Transverse colon (tissue), 4 donors: ENCODE measurements at regions not wholly inside any gene's neighbourhood (a gene's known extent, or its start where the extent isn't known, plus 50 kb on each side); places are given as distances from the start of the nearest gene placed in this dataset.

ENCODE experiments used
- DNase-seq: peaks from one replicate; pipeline ENCODE4 v3.0.0-alpha.2; 2019
- H3K27ac ChIP-seq, 4 donors: fragments of 200-600 bp; sonication (generic); 2 replicates each; pipeline ENCODE4 v1.5.1; 2016 to 2018; ENCODE audit warnings: inconsistent platforms in 4 of 4
- H3K27me3 ChIP-seq: fragments of 200-600 bp; sonication (generic); 2 replicates; pipeline ENCODE4 v1.5.1; 2017; ENCODE audit warnings: inconsistent platforms
- H3K36me3 ChIP-seq, 4 donors: fragments of 200-600 bp; sonication (generic); 2 replicates each; pipeline ENCODE4 v1.5.1; 2017 to 2019; ENCODE audit warnings: inconsistent platforms in 4 of 4
- H3K4me1 ChIP-seq, 4 donors: fragments of 200-600 bp; sonication (generic); 2 replicates each; pipeline ENCODE4 v1.5.1; 2017 to 2020; ENCODE audit warnings: inconsistent platforms in 4 of 4
- H3K4me3 ChIP-seq, 4 donors: fragments of 200-600 bp; sonication (generic); 1 replicate in 1 of 4; 2 replicates in 3 of 4; pipeline versions ENCODE4 v1.5.1 to v1.6.1; 2017 to 2019; ENCODE audit warnings: inconsistent platforms in 4 of 4
- H3K9me3 ChIP-seq, 2 donors: fragments of 200-600 bp; sonication (generic); 2 replicates each; pipeline ENCODE4 v1.5.1; 2017 to 2019; ENCODE audit warnings: inconsistent platforms in 2 of 2
- CTCF ChIP-seq, 5 experiments: fragments of 200-600 bp in 3 of 5; fragments of 450-650 bp in 2 of 5; sonication (generic) in 3 of 5; IDR thresholded peaks; 1 replicate in 2 of 5; 2 replicates in 3 of 5; pipeline ENCODE4 v1.5.1; 2016 to 2017; ENCODE audit warnings: antibody characterized with exemption in 5 of 5, inconsistent platforms in 3 of 5, mild to moderate bottlenecking in 2 of 5, moderate library complexity in 1 of 5
- EP300 ChIP-seq: sonication (generic); formaldehyde crosslinking; IDR thresholded peaks from one replicate; pipeline ENCODE4 v1.6.1; 2017; ENCODE audit warnings: antibody characterized with exemption, low read depth
- POLR2A ChIP-seq: fragments of 450-650 bp; IDR thresholded peaks from one replicate; pipeline ENCODE4 v1.6.1; 2016; ENCODE audit warnings: antibody characterized with exemption, mild to moderate bottlenecking, moderate library complexity
- POLR2AphosphoS5 ChIP-seq, 3 donors: sonication (generic); formaldehyde crosslinking; IDR thresholded peaks; one replicate each; pipeline ENCODE4 v1.6.1; 2016; ENCODE audit warnings: antibody characterized with exemption in 3 of 3
- WGBS, 2 donors: methylation state at CpG; one replicate each; pipeline ENCODE4 v1.1.5; 2018; ENCODE audit warnings: low coverage in 1 of 2; 5-methylcytosine and 5-hydroxymethylcytosine counted together
- in situ Hi-C, 4 donors: fragments of 200-750 bp; cut with MboI; loops; one replicate each; pipeline versions ENCODE4 v1.15.0 to v1.15.1; 2017; ENCODE audit warnings: low sequenced_read_pairs in 3 of 4, low pct_ligation_motif_present in 1 of 4, low pct_unique_long_range_greater_than_20kb in 1 of 4
- intact Hi-C: fragments of 100-400 bp; cut with DNase I; formaldehyde crosslinking; loops from one replicate; pipeline ENCODE4 v1.15.1; 2023; ENCODE audit warnings: low total_unique reads

GRCh38 chr4:30904215-30904555 lies 184.0 kb downstream of the PCDH7 start:
- in situ Hi-C loops, result no loop called here
- 38 to 51% methylated on average over 2 of the region's 2 CpGs for WGBS, 2 donors

GRCh38 chr4:30904588-30904987 lies 184.4 kb downstream of the PCDH7 start:
- no peaks in the 10 kb centered on the region for H3K9me3 ChIP-seq
- intact Hi-C loops, result no loop called here
- H3K36me3 ChIP-seq, result no peaks in the 10 kb centered on the region
- H3K4me3 ChIP-seq, result no peak overlapping the region
- TF ChIP-seq POLR2A, result no peak
- no peak for TF ChIP-seq CTCF (IDR thresholded peaks at IDR 0.05)
- no peak for TF ChIP-seq EP300
- no peak for TF ChIP-seq POLR2AphosphoS5 (IDR thresholded peaks at IDR 0.05)
- H3K4me1 ChIP-seq, result peaks cover 6 to 41% (median 24%) of the 10 kb centered on the region in 4 donors
- H3K27ac ChIP-seq, result peak overlapping the region; percentile 52 to 71 (median 64)
- DNase-seq, result no peak
- in situ Hi-C loops, result no loop called here
- no peaks in the 10 kb centered on the region for H3K27me3 ChIP-seq
- 62 to 82% methylated on average over 2 of the region's 2 CpGs for WGBS, 2 donors

More at GRCh38 chr4:30904215-30904555, 184.0 kb downstream of the PCDH7 start:
- H3K27ac ChIP-seq, result peak overlapping the region; percentile 52 to 71 (median 64)
- H3K27me3 ChIP-seq, result no peaks in the 10 kb centered on the region
- peaks cover 6 to 41% (median 24%) of the 10 kb centered on the region in 4 donors for H3K4me1 ChIP-seq
- intact Hi-C loops, result no loop called here
- DNase-seq, result no peak
- TF ChIP-seq POLR2AphosphoS5 (IDR thresholded peaks at IDR 0.05), result no peak
- TF ChIP-seq EP300, result no peak
- TF ChIP-seq POLR2A, result no peak
- no peak for TF ChIP-seq CTCF (IDR thresholded peaks at IDR 0.05)
- H3K4me3 ChIP-seq, result no peak overlapping the region
- no peaks in the 10 kb centered on the region for H3K9me3 ChIP-seq
- no peaks in the 10 kb centered on the region for H3K36me3 ChIP-seq

- no peaks in the 10 kb centered on the region for H3K9me3 ChIP-seq
- DNase-seq, result no peak
- peaks cover 0 to 5% (median 0%) of the 10 kb centered on the region in 4 donors for H3K4me1 ChIP-seq
- intact Hi-C loops (no loop called here), in situ Hi-C loops (no loop called here)
- WGBS, 2 donors, result 6 to 13% methylated on average over 1 of the region's 1 CpG
- no peaks in the 10 kb centered on the region for H3K27me3 ChIP-seq
- H3K27ac ChIP-seq, result no peak overlapping the region
- no peaks in the 10 kb centered on the region for H3K36me3 ChIP-seq
- H3K4me3 ChIP-seq, result no peak overlapping the region
- TF ChIP-seq CTCF (IDR thresholded peaks at IDR 0.05), result no peak
- no peak for TF ChIP-seq POLR2AphosphoS5 (IDR thresholded peaks at IDR 0.05)
- no peak for TF ChIP-seq POLR2A
- TF ChIP-seq EP300, result no peak
Observed at GRCh38 chr4:30912098-30912714, 192.0 kb downstream of the PCDH7 start.

- peaks cover 0 to 16% (median 0%) of the 10 kb centered on the region in 4 donors for H3K4me1 ChIP-seq
- intact Hi-C loops, result no loop called here
- no peak overlapping the region for H3K4me3 ChIP-seq
- in situ Hi-C loops, result no loop called here
- H3K27me3 ChIP-seq, result no peaks in the 10 kb centered on the region
- no peak for DNase-seq
- no peak overlapping the region for H3K27ac ChIP-seq
- H3K9me3 ChIP-seq, result no peaks in the 10 kb centered on the region
- H3K36me3 ChIP-seq, result no peaks in the 10 kb centered on the region
- 69 to 83% methylated on average over 3 to 5 of the region's 5 CpGs for WGBS, 2 donors
- TF ChIP-seq CTCF (IDR thresholded peaks at IDR 0.05) (no peak), POLR2AphosphoS5 (IDR thresholded peaks at IDR 0.05) (no peak), POLR2A (no peak)
Observed at GRCh38 chr4:30916337-30917274, 196.4 kb downstream of the PCDH7 start.
